ENCODE measurements at regions not wholly inside any gene's neighbourhood (a gene's known extent, or its start where the extent isn't known, plus 50 kb on each side); places are given as distances from the start of the nearest gene placed in this dataset.
A peak's percentile ranks its signal among the peaks of the same experiment; 100 is the strongest.

- H3K36me3 ChIP-seq (ENCODE audit: insufficient read depth, low read length, poor library complexity, severe bottlenecking), result no peaks in the 10 kb centered on the region
- no peaks in the 10 kb centered on the region for H3K9me3 ChIP-seq (ENCODE audit: low read depth, low read length, poor library complexity, severe bottlenecking)
- H3K27me3 ChIP-seq (replicated peaks; ENCODE audit: insufficient read depth, low read depth, low read length, poor library complexity), result no peaks in the 10 kb centered on the region
- no peak overlapping the region for H3K4me3 ChIP-seq (ENCODE audit: low read depth, low read length, poor library complexity, severe bottlenecking)
- TF ChIP-seq CTCF (conservative IDR thresholded peaks at IDR 0.05; ENCODE audit: low read depth, low read length), result no peak
- TF ChIP-seq EZH2 (IDR thresholded peaks at IDR 0.05; ENCODE audit: borderline replicate concordance, low read depth, low read length, poor library complexity, severe bottlenecking), result no peak
- H3K4me1 ChIP-seq (ENCODE audit: insufficient read depth, low read length, poor library complexity, severe bottlenecking), result peaks cover 20% of the 10 kb centered on the region
- no TSS peak for BruUV-seq (replicated peaks)
- ChIA-PET POLR2A (ENCODE audit: low non-redundant PET) (no interaction called here), CTCF (no interaction called here)
- intact Hi-C loops (cut with micrococcal nuclease; ENCODE audit: unreplicated experiment), result no loop called here
- no peak overlapping the region for H3K27ac ChIP-seq (ENCODE audit: low read depth, low read length, poor library complexity, severe bottlenecking)
- no peak for DNase-seq (ENCODE audit: low spot score)
These were observed 116.3 kb downstream of the NAV1 start for GRCh38 chr1:201655243-201655642.

- no peak for DNase-seq (ENCODE audit: low spot score)
- ChIA-PET CTCF (no interaction called here), POLR2A (ENCODE audit: low non-redundant PET) (no interaction called here)
- no TSS peak for BruUV-seq (replicated peaks)
- no peak for TF ChIP-seq EZH2 (IDR thresholded peaks at IDR 0.05; ENCODE audit: borderline replicate concordance, low read depth, low read length, poor library complexity, severe bottlenecking)
- TF ChIP-seq CTCF (conservative IDR thresholded peaks at IDR 0.05; ENCODE audit: low read depth, low read length), result no peak
- intact Hi-C loops (cut with micrococcal nuclease; ENCODE audit: unreplicated experiment), result no loop called here
- peaks cover 15% of the 10 kb centered on the region for H3K4me1 ChIP-seq (ENCODE audit: insufficient read depth, low read length, poor library complexity, severe bottlenecking)
- H3K27ac ChIP-seq (ENCODE audit: low read depth, low read length, poor library complexity, severe bottlenecking), result no peak overlapping the region
- H3K27me3 ChIP-seq (replicated peaks; ENCODE audit: insufficient read depth, low read depth, low read length, poor library complexity), result no peaks in the 10 kb centered on the region
- no peak overlapping the region for H3K4me3 ChIP-seq (ENCODE audit: low read depth, low read length, poor library complexity, severe bottlenecking)
- H3K9me3 ChIP-seq (ENCODE audit: low read depth, low read length, poor library complexity, severe bottlenecking), result no peaks in the 10 kb centered on the region
- no peaks in the 10 kb centered on the region for H3K36me3 ChIP-seq (ENCODE audit: insufficient read depth, low read length, poor library complexity, severe bottlenecking)
These were observed 117.0 kb downstream of the NAV1 start for GRCh38 chr1:201655910-201656309.

- Histone ChIP-seq H3K27ac (ENCODE audit: low read depth, low read length, poor library complexity, severe bottlenecking) (no peak overlapping the region), H3K27me3 (replicated peaks; ENCODE audit: insufficient read depth, low read depth, low read length, poor library complexity) (no peaks in the 10 kb centered on the region), H3K4me3 (ENCODE audit: low read depth, low read length, poor library complexity, severe bottlenecking) (no peak overlapping the region), H3K4me1 (ENCODE audit: insufficient read depth, low read length, poor library complexity, severe bottlenecking) (peaks cover 10% of the 10 kb centered on the region), H3K9me3 (ENCODE audit: low read depth, low read length, poor library complexity, severe bottlenecking) (no peaks in the 10 kb centered on the region), H3K36me3 (ENCODE audit: insufficient read depth, low read length, poor library complexity, severe bottlenecking) (no peaks in the 10 kb centered on the region)
- TF ChIP-seq EZH2 (IDR thresholded peaks at IDR 0.05; ENCODE audit: borderline replicate concordance, low read depth, low read length, poor library complexity, severe bottlenecking), result no peak
- TF ChIP-seq CTCF (conservative IDR thresholded peaks at IDR 0.05; ENCODE audit: low read depth, low read length), result no peak
- DNase-seq (ENCODE audit: low spot score), result peak; percentile 42
- intact Hi-C loops (cut with micrococcal nuclease; ENCODE audit: unreplicated experiment), result no loop called here
- POLR2A ChIA-PET (ENCODE audit: low non-redundant PET), result no interaction called here
- no TSS peak for BruUV-seq (replicated peaks)
- CTCF ChIA-PET, result interaction anchor here (0.6 kb wide), 1 partner anchor 98 kb away, joined by 3 read pairs; no protein-coding TSS in a partner anchor
These were observed 117.5 kb downstream of the NAV1 start for GRCh38 chr1:201656311-201657032.
